22Rv1 (cell line): ENCODE measurements at regions not wholly inside any gene's neighbourhood (a gene's known extent, or its start where the extent isn't known, plus 50 kb on each side); places are given as distances from the start of the nearest gene placed in this dataset.
"Not testable (repeated sequence)": the region's sequence is repeated elsewhere in the genome, so short reads cannot be mapped to it uniquely, and the experiment has no call there.

Experiments
- ZFX ChIP-seq: fragments of 450-650 bp; IDR thresholded peaks from 2 replicates; pipeline ENCODE4 v1.6.1; 2017; ENCODE audit warnings: antibody characterized with exemption, borderline replicate concordance
- TF ChIP-seq, protein P1 (sequence below): fragments of 450-650 bp; IDR thresholded peaks from 2 replicates; pipeline ENCODE4 v1.5.1; 2017; ENCODE audit warnings: mild to moderate bottlenecking

DNA sequence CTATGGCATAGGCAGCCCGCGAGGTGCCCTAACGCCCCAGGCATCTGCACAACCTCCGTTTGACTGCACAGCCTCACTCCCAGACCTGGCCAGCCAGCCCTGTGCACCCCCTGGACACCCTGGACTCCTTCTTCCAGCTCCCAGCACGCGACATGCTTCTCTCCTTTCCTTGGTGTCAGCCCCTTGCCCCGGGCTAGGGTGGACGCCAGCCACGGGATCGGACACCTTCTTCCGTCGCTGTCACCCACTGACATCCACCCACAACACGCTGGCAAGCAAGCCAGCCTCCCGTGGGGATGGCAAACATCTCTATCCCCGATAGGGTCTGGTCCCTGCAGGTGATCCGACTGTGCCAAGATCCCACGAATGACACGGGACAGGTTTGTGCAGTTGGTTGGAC, 60.5 kb upstream of the FCGR2A start:
- TF ChIP-seq, protein P1, sequence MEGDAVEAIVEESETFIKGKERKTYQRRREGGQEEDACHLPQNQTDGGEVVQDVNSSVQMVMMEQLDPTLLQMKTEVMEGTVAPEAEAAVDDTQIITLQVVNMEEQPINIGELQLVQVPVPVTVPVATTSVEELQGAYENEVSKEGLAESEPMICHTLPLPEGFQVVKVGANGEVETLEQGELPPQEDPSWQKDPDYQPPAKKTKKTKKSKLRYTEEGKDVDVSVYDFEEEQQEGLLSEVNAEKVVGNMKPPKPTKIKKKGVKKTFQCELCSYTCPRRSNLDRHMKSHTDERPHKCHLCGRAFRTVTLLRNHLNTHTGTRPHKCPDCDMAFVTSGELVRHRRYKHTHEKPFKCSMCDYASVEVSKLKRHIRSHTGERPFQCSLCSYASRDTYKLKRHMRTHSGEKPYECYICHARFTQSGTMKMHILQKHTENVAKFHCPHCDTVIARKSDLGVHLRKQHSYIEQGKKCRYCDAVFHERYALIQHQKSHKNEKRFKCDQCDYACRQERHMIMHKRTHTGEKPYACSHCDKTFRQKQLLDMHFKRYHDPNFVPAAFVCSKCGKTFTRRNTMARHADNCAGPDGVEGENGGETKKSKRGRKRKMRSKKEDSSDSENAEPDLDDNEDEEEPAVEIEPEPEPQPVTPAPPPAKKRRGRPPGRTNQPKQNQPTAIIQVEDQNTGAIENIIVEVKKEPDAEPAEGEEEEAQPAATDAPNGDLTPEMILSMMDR: not testable (repeated sequence)
- TF ChIP-seq ZFX: not testable (repeated sequence)
